ENCODE measurements at regions not wholly inside any gene's neighbourhood (a gene's known extent, or its start where the extent isn't known, plus 50 kb on each side); places are given as distances from the start of the nearest gene placed in this dataset.

- TF ChIP-seq SREBF2 (IDR thresholded peaks at IDR 0.05) (no peak), FOSL2 (IDR thresholded peaks at IDR 0.05) (no peak), FOSL2 (CRISPR knock-in tag; IDR thresholded peaks at IDR 0.05) (no peak), SMC3 (IDR thresholded peaks at IDR 0.05) (no peak), CTCF (IDR thresholded peaks at IDR 0.05) (no peak), MYC (IDR thresholded peaks at IDR 0.05; ENCODE audit: borderline replicate concordance, low read length) (no peak), RAD21 (conservative IDR thresholded peaks at IDR 0.05 in 1 of 2, IDR thresholded peaks at IDR 0.05 in 1 of 2) (no peak), PBX3 (IDR thresholded peaks at IDR 0.05) (no peak), CBX8 (IDR thresholded peaks at IDR 0.05) (no peak), FOSB (CRISPR knock-in tag; IDR thresholded peaks at IDR 0.05) (no peak), PHF8 (IDR thresholded peaks at IDR 0.05; ENCODE audit: borderline replicate concordance, low read depth) (no peak), CEBPB (IDR thresholded peaks at IDR 0.05) (no peak), E2F6 (IDR thresholded peaks at IDR 0.05; ENCODE audit: borderline replicate concordance, low read depth) (no peak), RFX5 (IDR thresholded peaks at IDR 0.05) (no peak), RNF2 (IDR thresholded peaks at IDR 0.05; ENCODE audit: borderline replicate concordance, low read depth) (no peak)
Measured at GRCh38 chr9:96130970-96131369, 171.0 kb downstream of the HSD17B3 start.
